ENCODE measurements at regions not wholly inside any gene's neighbourhood (a gene's known extent, or its start where the extent isn't known, plus 50 kb on each side); places are given as distances from the start of the nearest gene placed in this dataset.

- TF ChIP-seq CTCF (conservative IDR thresholded peaks at IDR 0.05 in 1 of 2, IDR thresholded peaks at IDR 0.05 in 1 of 2; ENCODE audit: low read depth in 1 of 2, low read length in 2 of 2) (no peak), EZH2 (IDR thresholded peaks at IDR 0.05; ENCODE audit: low read length, missing control alignments) (no peak)
Measured at GRCh38 chr6:86858970-86859369, 78.4 kb upstream of the HTR1E start.

Measured in fibroblast of lung (primary cell).